ENCODE measurements at regions not wholly inside any gene's neighbourhood (a gene's known extent, or its start where the extent isn't known, plus 50 kb on each side); places are given as distances from the start of the nearest gene placed in this dataset.

DNA sequence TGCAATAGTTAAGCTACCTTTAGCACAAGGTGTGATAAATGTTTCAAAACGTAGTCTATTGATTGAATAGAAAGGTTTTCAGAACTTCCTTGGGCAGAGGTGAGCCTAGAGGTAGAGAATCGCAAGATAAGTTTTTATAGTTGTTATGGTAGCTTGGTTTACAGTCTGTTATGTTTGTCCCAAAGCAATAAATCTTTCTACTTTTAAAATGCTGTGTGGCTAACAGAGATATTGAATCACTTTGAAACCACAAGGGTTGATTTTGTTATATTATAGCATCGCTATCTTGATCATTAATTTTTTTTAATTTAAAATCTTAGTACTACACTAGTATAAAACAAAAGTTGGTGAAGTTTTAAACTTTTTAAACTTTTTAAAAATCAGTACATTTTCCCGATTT lies 126.7 kb downstream of the TMEM182 start:
- Histone ChIP-seq H2AFZ (ENCODE audit: low read length) (no peak overlapping the region), H2BK120ac (replicated peaks; ENCODE audit: low read depth, low read length) (no peak overlapping the region), H3K23me2 (ENCODE audit: low read depth, low read length) (no peaks in the 10 kb centered on the region), H2BK12ac (ENCODE audit: low read depth, low read length) (no peak overlapping the region), H3K18ac (ENCODE audit: extremely low read depth, low read length) (no peak overlapping the region), H3K4me1 (replicated peaks in 1 of 4; ENCODE audit: control insufficient read depth in 3 of 4, insufficient read depth in 4 of 4, low read length in 3 of 4) (no peaks in the 10 kb centered on the region), H3K4ac (replicated peaks; ENCODE audit: insufficient read length, low read depth, low read length) (no peak overlapping the region), H2BK15ac (ENCODE audit: low read length) (no peak overlapping the region), H3K79me1 (ENCODE audit: low read depth, low read length) (no peaks in the 10 kb centered on the region), H3K9ac (replicated peaks in 1 of 4; ENCODE audit: extremely low read depth in 1 of 4, low read depth in 3 of 4, low read length in 3 of 4) (no peak overlapping the region), H4K91ac (replicated peaks; ENCODE audit: insufficient read length, low read length) (no peak overlapping the region), H3K79me2 (ENCODE audit: control insufficient read depth in 1 of 2, insufficient read depth in 2 of 2, low read length in 2 of 2) (no peaks in the 10 kb centered on the region), H2BK5ac (ENCODE audit: low read depth, low read length) (no peak overlapping the region), H3K56ac (replicated peaks; ENCODE audit: insufficient read length, low read depth, low read length) (no peak overlapping the region), H3K36me3 (ENCODE audit: control insufficient read depth in 2 of 4, insufficient read depth in 4 of 4, low read length in 3 of 4) (no peaks in the 10 kb centered on the region), H3K4me3 (ENCODE audit: extremely low read depth in 1 of 4, insufficient read depth in 2 of 4, low read depth in 3 of 4, low read length in 4 of 4) (no peak overlapping the region), H3K4me2 (ENCODE audit: insufficient read depth in 1 of 2, low read depth in 2 of 2, low read length in 2 of 2) (no peak overlapping the region), H3K23ac (ENCODE audit: insufficient read length) (no peak overlapping the region), H3K14ac (ENCODE audit: insufficient read length) (no peak overlapping the region), H2AK5ac (ENCODE audit: low read depth, low read length) (no peak overlapping the region), H2BK20ac (ENCODE audit: low read length) (no peak overlapping the region), H4K20me1 (replicated peaks in 1 of 2; ENCODE audit: control insufficient read depth in 1 of 2, insufficient read depth in 2 of 2, low read length in 2 of 2) (no peaks in the 10 kb centered on the region), H4K5ac (ENCODE audit: insufficient read length, low read depth, low read length) (no peak overlapping the region), H3K27me3 (replicated peaks in 1 of 4; ENCODE audit: control insufficient read depth in 3 of 4, extremely low read depth in 1 of 4, insufficient read depth in 3 of 4, low read length in 3 of 4) (no peaks in the 10 kb centered on the region), H3K9me3 (ENCODE audit: insufficient read depth in 2 of 2, low read depth in 1 of 2, low read length in 1 of 2) (no peaks in the 10 kb centered on the region), H3K27ac (ENCODE audit: low read depth, low read length) (no peak overlapping the region), H4K8ac (ENCODE audit: extremely low read depth, insufficient read depth, low read length) (no peak overlapping the region)
- ChIA-PET CTCF (ENCODE audit: partially characterized antibody) (interaction anchor here (1.6 kb wide), 1 partner anchor 83 kb away, joined by 3 read pairs; no protein-coding TSS in a partner anchor), POLR2A (ENCODE audit: partially characterized antibody) (no interaction called here)
- FAIRE-seq = no peak
- WGBS, 2 experiments (ENCODE audit: extremely low coverage in 1 of 2, insufficient coverage in 1 of 2, insufficient read length in 1 of 2, insufficient replicate concordance in 2 of 2, low coverage in 1 of 2, low lambda C conversion rate in 2 of 2, missing lambda C conversion rate in 1 of 2) = 92% methylated on average over 4 of the region's 4 CpGs; no CpG with 5 or more reads in 1 of the 2 experiments
- DNase-seq (ENCODE audit: low read depth in 1 of 2, low spot score in 2 of 2) = no peak
- TF ChIP-seq YY1 (IDR thresholded peaks at IDR 0.05; ENCODE audit: low read depth, low read length) (no peak), SP4 (IDR thresholded peaks at IDR 0.05; ENCODE audit: low read length) (no peak), EP300 (IDR thresholded peaks at IDR 0.05; ENCODE audit: borderline replicate concordance in 1 of 2, low read depth in 2 of 2, low read length in 2 of 2) (no peak), JUN (IDR thresholded peaks at IDR 0.05; ENCODE audit: low read depth, low read length) (no peak), ZNF274 (IDR thresholded peaks at IDR 0.05; ENCODE audit: borderline replicate concordance, extremely low read depth, low read length) (no peak), TEAD4 (IDR thresholded peaks at IDR 0.05; ENCODE audit: low read depth, low read length) (no peak), PHF8 (conservative IDR thresholded peaks at IDR 0.05; ENCODE audit: low read depth, low read length) (no peak), HDAC2 (IDR thresholded peaks at IDR 0.05; ENCODE audit: borderline replicate concordance in 1 of 2, low read depth in 2 of 2, low read length in 2 of 2) (no peak), TAF7 (optimal IDR thresholded peaks at IDR 0.05; ENCODE audit: borderline replicate concordance, low read depth, low read length) (no peak), FOSL1 (IDR thresholded peaks at IDR 0.05; ENCODE audit: insufficient read depth, low read depth, low read length) (no peak), NRF1 (IDR thresholded peaks at IDR 0.05; ENCODE audit: low read depth, low read length) (no peak), CHD1 (IDR thresholded peaks at IDR 0.05; ENCODE audit: low read depth, low read length) (no peak), SIRT6 (IDR thresholded peaks at IDR 0.05; ENCODE audit: low read length) (no peak), EZH2 (IDR thresholded peaks at IDR 0.05; ENCODE audit: low read depth, low read length, severe bottlenecking) (no peak)
- TF ChIP-seq, protein P1, sequence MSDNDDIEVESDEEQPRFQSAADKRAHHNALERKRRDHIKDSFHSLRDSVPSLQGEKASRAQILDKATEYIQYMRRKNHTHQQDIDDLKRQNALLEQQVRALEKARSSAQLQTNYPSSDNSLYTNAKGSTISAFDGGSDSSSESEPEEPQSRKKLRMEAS (IDR thresholded peaks at IDR 0.05) = no peak
